ENCODE measurements at regions not wholly inside any gene's neighbourhood (a gene's known extent, or its start where the extent isn't known, plus 50 kb on each side); places are given as distances from the start of the nearest gene placed in this dataset.

DNA sequence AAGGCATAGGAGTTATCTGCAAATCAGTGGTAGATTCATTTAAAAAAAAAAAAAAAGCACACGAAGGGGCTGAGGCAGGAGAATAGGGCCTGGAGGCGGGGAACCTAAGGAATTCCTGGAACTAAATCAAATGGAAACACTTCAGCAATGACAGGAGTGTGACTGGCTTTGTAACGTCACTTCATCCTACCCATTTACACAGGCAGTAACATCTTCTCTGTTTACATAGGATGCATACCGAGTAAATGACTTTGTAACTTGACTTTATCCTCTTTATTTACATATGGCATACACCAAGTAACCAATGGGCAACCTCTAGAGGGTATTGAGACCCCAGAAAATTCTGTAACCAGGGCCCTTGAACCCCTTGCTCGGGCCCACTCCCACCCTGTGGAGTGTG is 56.4 kb upstream of the IYD start:
- Histone ChIP-seq H3K4me3 (no peak overlapping the region), H3K9me3 (no peaks in the 10 kb centered on the region), H3K36me3 (ENCODE audit: insufficient read depth in 1 of 2, low read depth in 1 of 2) (no peaks in the 10 kb centered on the region), H3K27me3 (ENCODE audit: insufficient read depth in 3 of 3, low read length in 2 of 3) (no peaks in the 10 kb centered on the region), H3K27ac (no peak overlapping the region), H3K4me1 (no peaks in the 10 kb centered on the region)
- WGBS, 3 donors = 68 to 72% (median 69%) methylated on average over 5 of the region's 5 CpGs
- intact Hi-C loops (cut with DNase I) = no loop called here
- DNase-seq = no peak
- no peak for ATAC-seq
- TF ChIP-seq, protein P1, sequence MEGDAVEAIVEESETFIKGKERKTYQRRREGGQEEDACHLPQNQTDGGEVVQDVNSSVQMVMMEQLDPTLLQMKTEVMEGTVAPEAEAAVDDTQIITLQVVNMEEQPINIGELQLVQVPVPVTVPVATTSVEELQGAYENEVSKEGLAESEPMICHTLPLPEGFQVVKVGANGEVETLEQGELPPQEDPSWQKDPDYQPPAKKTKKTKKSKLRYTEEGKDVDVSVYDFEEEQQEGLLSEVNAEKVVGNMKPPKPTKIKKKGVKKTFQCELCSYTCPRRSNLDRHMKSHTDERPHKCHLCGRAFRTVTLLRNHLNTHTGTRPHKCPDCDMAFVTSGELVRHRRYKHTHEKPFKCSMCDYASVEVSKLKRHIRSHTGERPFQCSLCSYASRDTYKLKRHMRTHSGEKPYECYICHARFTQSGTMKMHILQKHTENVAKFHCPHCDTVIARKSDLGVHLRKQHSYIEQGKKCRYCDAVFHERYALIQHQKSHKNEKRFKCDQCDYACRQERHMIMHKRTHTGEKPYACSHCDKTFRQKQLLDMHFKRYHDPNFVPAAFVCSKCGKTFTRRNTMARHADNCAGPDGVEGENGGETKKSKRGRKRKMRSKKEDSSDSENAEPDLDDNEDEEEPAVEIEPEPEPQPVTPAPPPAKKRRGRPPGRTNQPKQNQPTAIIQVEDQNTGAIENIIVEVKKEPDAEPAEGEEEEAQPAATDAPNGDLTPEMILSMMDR (IDR thresholded peaks at IDR 0.05) = no peak

DNA sequence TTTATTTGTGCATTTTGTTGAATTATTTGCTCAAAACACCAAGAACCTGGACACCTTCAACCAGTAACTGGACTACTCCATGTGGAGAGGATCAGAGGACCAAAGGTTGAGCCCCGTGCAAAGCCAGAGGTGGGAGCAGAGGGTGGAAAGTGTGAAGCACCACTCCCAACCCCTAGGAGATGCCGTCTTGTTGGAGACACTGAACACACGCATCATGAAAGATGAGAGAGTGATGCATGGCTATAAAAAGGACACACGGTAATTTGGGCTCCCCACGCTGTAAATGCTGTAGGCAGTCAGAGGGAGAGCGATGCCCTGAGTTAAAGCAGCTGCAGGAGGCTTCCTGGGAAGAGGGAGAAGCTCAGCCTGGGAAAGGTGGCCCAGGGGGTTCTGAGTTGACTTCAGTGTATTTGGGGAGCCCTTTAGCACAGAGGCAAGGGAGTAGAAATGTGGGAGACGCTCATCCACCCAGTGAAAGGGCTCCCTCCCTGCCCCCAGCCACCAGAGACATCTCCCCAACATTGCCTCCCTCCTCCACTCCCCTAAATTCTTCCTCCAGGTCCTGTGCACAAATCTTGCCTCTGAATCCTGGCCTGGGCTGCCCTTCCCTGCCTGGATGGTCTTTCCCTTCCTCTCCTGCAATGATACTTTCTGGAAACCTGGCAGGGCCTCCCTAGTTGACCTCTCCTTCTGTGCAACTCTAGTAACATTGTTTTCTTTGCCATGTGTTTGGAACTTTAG is 55.8 kb upstream of the IYD start:
- intact Hi-C loops (cut with DNase I) = no loop called here
- no peaks in the 10 kb centered on the region for H3K36me3 ChIP-seq (ENCODE audit: insufficient read depth in 1 of 2, low read depth in 1 of 2)
- TF ChIP-seq, protein P1 (IDR thresholded peaks at IDR 0.05) = no peak
- no peaks in the 10 kb centered on the region for H3K27me3 ChIP-seq (ENCODE audit: insufficient read depth in 3 of 3, low read length in 2 of 3)
- DNase-seq = no peak
- no peak overlapping the region for H3K27ac ChIP-seq
- H3K4me3 ChIP-seq = no peak overlapping the region
- WGBS, 3 donors = 56 to 89% (median 70%) methylated on average over 7 of the region's 7 CpGs
- ATAC-seq = peak; percentile 26 to 74 (median 72)
- no peaks in the 10 kb centered on the region for H3K9me3 ChIP-seq
- no peaks in the 10 kb centered on the region for H3K4me1 ChIP-seq

DNA sequence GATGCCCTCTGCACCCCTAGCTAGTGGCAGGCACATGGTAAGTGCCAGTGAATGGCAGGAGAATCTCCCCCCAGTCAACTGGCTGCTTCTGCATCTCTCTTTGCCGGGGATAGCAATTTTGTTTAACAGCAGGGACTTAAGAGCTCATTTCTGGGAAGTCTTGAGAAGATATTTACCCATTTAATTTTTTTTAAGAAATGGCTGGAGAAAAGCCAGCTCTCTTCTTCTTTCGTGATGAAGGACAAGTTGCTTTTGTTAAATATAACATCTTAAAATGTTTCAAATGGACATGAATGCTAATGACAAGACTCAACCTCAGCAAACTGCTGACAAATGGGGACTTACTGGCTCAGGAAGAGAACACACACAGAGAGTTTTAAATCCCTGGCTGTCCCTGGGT is 55.0 kb upstream of the IYD start:
- intact Hi-C loops (cut with DNase I) = loop anchor here in 1 of 2 donors (2.0 kb wide), 1 partner anchor 45 kb away; no protein-coding TSS in a partner anchor
- TF ChIP-seq, protein P1 (IDR thresholded peaks at IDR 0.05) = no peak
- 43 to 65% (median 53%) methylated on average over 2 of the region's 2 CpGs for WGBS, 3 donors
- H3K4me1 ChIP-seq = no peaks in the 10 kb centered on the region
- ATAC-seq = no peak
- no peak overlapping the region for H3K4me3 ChIP-seq
- H3K9me3 ChIP-seq = no peaks in the 10 kb centered on the region
- DNase-seq = no peak
- H3K36me3 ChIP-seq (ENCODE audit: insufficient read depth in 1 of 2, low read depth in 1 of 2) = no peaks in the 10 kb centered on the region
- no peak overlapping the region for H3K27ac ChIP-seq
- no peaks in the 10 kb centered on the region for H3K27me3 ChIP-seq (ENCODE audit: insufficient read depth in 3 of 3, low read length in 2 of 3)

DNA sequence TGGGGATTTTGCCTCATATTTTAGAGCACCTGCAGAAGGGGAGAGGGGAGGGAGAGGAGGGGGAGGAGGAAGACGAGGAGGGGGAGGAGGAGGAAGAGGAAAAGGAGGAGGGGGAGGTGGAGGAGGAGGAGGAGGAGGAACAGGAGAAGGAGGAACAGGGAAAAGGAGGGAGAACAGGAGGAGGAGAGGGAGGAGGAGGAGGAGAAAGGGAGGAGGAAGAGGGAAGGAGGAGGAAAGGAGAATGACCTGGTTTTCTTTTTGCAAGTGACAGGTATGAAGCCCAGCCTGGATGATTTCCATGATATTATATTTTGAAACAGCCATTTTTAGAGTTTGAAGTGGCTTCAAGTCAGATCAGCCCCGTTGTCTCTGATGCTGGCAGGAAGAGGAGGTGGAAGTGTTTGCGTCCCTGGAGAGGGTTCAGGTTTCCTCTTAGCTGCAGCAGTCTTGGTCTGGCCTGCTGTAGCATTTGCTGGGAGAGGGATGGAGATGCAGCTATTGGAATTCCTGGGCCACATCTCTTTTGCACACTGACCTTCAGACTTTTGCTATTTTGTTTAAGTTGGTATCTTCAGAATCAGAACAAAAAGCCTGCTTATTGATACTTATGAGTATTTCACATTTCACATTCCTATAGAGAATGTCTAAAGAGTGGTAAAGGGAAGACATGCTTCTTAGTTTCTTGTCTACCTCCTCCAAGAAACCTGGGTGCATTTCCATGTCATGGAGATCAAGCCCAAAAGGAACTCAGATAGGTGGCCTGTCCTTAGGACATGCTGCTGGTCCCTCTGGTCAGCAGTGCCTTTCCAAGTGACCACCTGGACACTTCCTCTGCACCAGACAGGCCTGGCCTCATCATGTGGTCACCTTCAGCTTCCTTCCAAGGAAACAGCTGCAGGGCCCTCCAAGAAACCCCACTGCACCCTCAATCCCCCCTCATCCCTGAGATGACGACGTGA is 54.3 kb upstream of the IYD start:
- H3K27ac ChIP-seq = no peak overlapping the region
- ATAC-seq = no peak

More for the DNA sequence above, 54.3 kb upstream of the IYD start:
- Histone ChIP-seq H3K9me3 (no peaks in the 10 kb centered on the region), H3K27me3 (ENCODE audit: insufficient read depth in 3 of 3, low read length in 2 of 3) (no peaks in the 10 kb centered on the region), H3K4me1 (peaks cover 7% of the 10 kb centered on the region), H3K4me3 (no peak overlapping the region), H3K36me3 (ENCODE audit: insufficient read depth in 1 of 2, low read depth in 1 of 2) (no peaks in the 10 kb centered on the region)
- no peak for DNase-seq
- TF ChIP-seq, protein P1 (IDR thresholded peaks at IDR 0.05) = no peak
- intact Hi-C loops (cut with DNase I) = loop anchor here (2.0 to 5.0 kb wide), 2 partner anchors 37 to 46 kb away; no protein-coding TSS in a partner anchor
- WGBS, 3 donors = 40 to 56% (median 44%) methylated on average over 5 of the region's 5 CpGs

Measured in psoas muscle (tissue), 7 donors.